Neural crest cell (in vitro differentiated cells): ENCODE measurements at regions not wholly inside any gene's neighbourhood (a gene's known extent, or its start where the extent isn't known, plus 50 kb on each side); places are given as distances from the start of the nearest gene placed in this dataset.

ENCODE experiments used
- DNase-seq: peaks from one replicate; pipeline ENCODE4 v3.0.0; 2021; ENCODE audit warnings: low read depth, mixed read lengths, low spot score
- H3K27ac Mint-ChIP-seq: one replicate; pipeline ENCODE4 v1.8.0; 2021; ENCODE audit warnings: mild to moderate bottlenecking, mixed read lengths; ENCODE audit not compliant: unreplicated experiment
- H3K27me3 Mint-ChIP-seq: 2 replicates; pipeline ENCODE4 v1.8.0; 2021; ENCODE audit warnings: low read depth, mild to moderate bottlenecking, mixed read lengths
- H3K36me3 Mint-ChIP-seq: 2 replicates; pipeline ENCODE4 v1.8.0; 2021; ENCODE audit warnings: low read depth, mild to moderate bottlenecking, mixed read lengths
- H3K4me1 Mint-ChIP-seq: 2 replicates; pipeline ENCODE4 v1.8.0; 2021; ENCODE audit warnings: mixed read lengths
- H3K4me3 Mint-ChIP-seq: one replicate; pipeline ENCODE4 v1.8.0; 2021; ENCODE audit warnings: mild to moderate bottlenecking, mixed read lengths
- H3K9me3 Mint-ChIP-seq: 2 replicates; pipeline ENCODE4 v1.8.0; 2021; ENCODE audit warnings: mixed read lengths
- CTCF ChIP-seq: fragments of 200-600 bp; sonication (generic); conservative IDR thresholded peaks from 2 replicates; pipeline ENCODE4 v1.5.0; 2021; ENCODE audit warnings: antibody characterized with exemption, mild to moderate bottlenecking

- DNase-seq, result no peak
- TF ChIP-seq CTCF, result no peak
- H3K36me3 Mint-ChIP-seq, result peaks cover 10% of the 10 kb centered on the region
- no peak overlapping the region for H3K27ac Mint-ChIP-seq
- no peaks in the 10 kb centered on the region for H3K27me3 Mint-ChIP-seq
- no peaks in the 10 kb centered on the region for H3K4me1 Mint-ChIP-seq
- no peak overlapping the region for H3K4me3 Mint-ChIP-seq
- H3K9me3 Mint-ChIP-seq, result peaks cover 22% of the 10 kb centered on the region
Measured at GRCh38 chr2:88810488-88810887, 119.0 kb downstream of the RPIA start.

GRCh38 chr2:88811233-88811632 lies 119.8 kb downstream of the RPIA start:
- no peak overlapping the region for H3K4me3 Mint-ChIP-seq
- no peak for TF ChIP-seq CTCF
- peaks cover 10% of the 10 kb centered on the region for H3K36me3 Mint-ChIP-seq
- no peaks in the 10 kb centered on the region for H3K27me3 Mint-ChIP-seq
- no peak overlapping the region for H3K27ac Mint-ChIP-seq
- H3K9me3 Mint-ChIP-seq, result peaks cover 22% of the 10 kb centered on the region
- no peaks in the 10 kb centered on the region for H3K4me1 Mint-ChIP-seq
- DNase-seq, result no peak

- H3K4me1 Mint-ChIP-seq, result no peaks in the 10 kb centered on the region
- no peak for DNase-seq
- peaks cover 24% of the 10 kb centered on the region for H3K9me3 Mint-ChIP-seq
Measured at GRCh38 chr2:88811681-88812080, 120.2 kb downstream of the RPIA start.

GRCh38 chr2:88813612-88814011 lies 122.1 kb downstream of the RPIA start:
- Mint-ChIP-seq H3K27me3 (no peaks in the 10 kb centered on the region), H3K4me3 (no peak overlapping the region), H3K36me3 (peaks cover 10% of the 10 kb centered on the region), H3K9me3 (peaks cover 24% of the 10 kb centered on the region), H3K27ac (no peak overlapping the region), H3K4me1 (no peaks in the 10 kb centered on the region)
- no peak for TF ChIP-seq CTCF
- DNase-seq, result no peak

More at GRCh38 chr2:88811681-88812080, 120.2 kb downstream of the RPIA start:
- Mint-ChIP-seq H3K4me3 (no peak overlapping the region), H3K36me3 (peaks cover 10% of the 10 kb centered on the region), H3K27ac (no peak overlapping the region), H3K27me3 (no peaks in the 10 kb centered on the region)
- TF ChIP-seq CTCF, result no peak

GRCh38 chr2:88815282-88815681 lies 123.8 kb downstream of the RPIA start:
- Mint-ChIP-seq H3K4me1 (no peaks in the 10 kb centered on the region), H3K4me3 (no peak overlapping the region), H3K27ac (no peak overlapping the region), H3K27me3 (no peaks in the 10 kb centered on the region), H3K36me3 (peaks cover 10% of the 10 kb centered on the region), H3K9me3 (peaks cover 24% of the 10 kb centered on the region)
- TF ChIP-seq CTCF, result no peak
- DNase-seq, result no peak

- TF ChIP-seq CTCF, result no peak
- H3K36me3 Mint-ChIP-seq, result peaks cover 10% of the 10 kb centered on the region
- DNase-seq, result no peak
- peaks cover 28% of the 10 kb centered on the region for H3K9me3 Mint-ChIP-seq
- no peak overlapping the region for H3K4me3 Mint-ChIP-seq
- no peak overlapping the region for H3K27ac Mint-ChIP-seq
- H3K27me3 Mint-ChIP-seq, result no peaks in the 10 kb centered on the region
- H3K4me1 Mint-ChIP-seq, result no peaks in the 10 kb centered on the region
Measured at GRCh38 chr2:88815697-88816096, 124.2 kb downstream of the RPIA start.
